ENCODE measurements at regions not wholly inside any gene's neighbourhood (a gene's known extent, or its start where the extent isn't known, plus 50 kb on each side); places are given as distances from the start of the nearest gene placed in this dataset.

DNA sequence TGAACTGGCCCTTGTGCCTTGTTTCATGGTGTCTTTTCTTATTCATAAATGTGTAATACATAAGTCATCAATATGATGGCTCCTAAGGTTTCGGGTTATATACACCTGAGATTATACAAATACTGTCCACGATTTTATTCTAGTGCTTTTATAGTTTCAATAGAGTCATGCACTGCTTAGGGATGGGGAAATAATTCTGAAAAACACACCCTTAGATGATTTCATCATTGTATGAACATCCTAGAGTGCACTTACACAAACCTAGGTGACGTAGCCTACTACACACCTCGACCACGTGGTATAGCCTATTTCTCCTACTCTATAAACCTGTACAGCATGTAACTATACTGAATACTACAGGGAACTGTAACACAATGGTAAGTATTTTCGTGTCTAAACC, 988.8 kb upstream of the NR2F2 start:
- Histone ChIP-seq H3K36me3 (ENCODE audit: control insufficient read depth in 2 of 2, extremely low read depth in 1 of 2, insufficient read depth in 2 of 2, low read length in 2 of 2) (no peaks in the 10 kb centered on the region), H3K4me2 (ENCODE audit: control insufficient read depth, extremely low read depth, insufficient read depth, low read depth, low read length) (no peak overlapping the region), H3K79me2 (ENCODE audit: control insufficient read depth, insufficient read depth, low read length) (no peaks in the 10 kb centered on the region), H3K9me1 (ENCODE audit: control insufficient read depth, extremely low read depth, insufficient read depth, low read length) (no peaks in the 10 kb centered on the region), H2AFZ (ENCODE audit: control insufficient read depth, low read length) (no peak overlapping the region), H3K9ac (ENCODE audit: control insufficient read depth, extremely low read depth, insufficient read depth, low read length) (no peak overlapping the region), H3K4me1 (ENCODE audit: control insufficient read depth, extremely low read depth, insufficient read depth, low read length) (no peaks in the 10 kb centered on the region), H4K20me1 (ENCODE audit: control insufficient read depth, extremely low read depth, insufficient read depth, low read length) (no peaks in the 10 kb centered on the region), H3K27ac (ENCODE audit: control insufficient read depth, insufficient read depth, low read length) (no peak overlapping the region), H3K27me3 (ENCODE audit: control insufficient read depth, extremely low read depth, insufficient read depth, low read length) (no peaks in the 10 kb centered on the region), H3K4me3 (ENCODE audit: control insufficient read depth in 2 of 3, extremely low read depth in 1 of 3, insufficient read depth in 2 of 3, low read depth in 1 of 3, low read length in 3 of 3) (no peak overlapping the region), H3K9me3 (ENCODE audit: control insufficient read depth, low read depth, low read length) (no peaks in the 10 kb centered on the region)
- DNase-seq (ENCODE audit: low read depth, low spot score): no peak
- FAIRE-seq: no peak
- dilution Hi-C loops (cut with MboI; ENCODE audit: extremely low pct_ligation_motif_present, low sequenced_read_pairs): no loop called here
- TF ChIP-seq CTCF (optimal IDR thresholded peaks at IDR 0.05 in 1 of 3, IDR thresholded peaks at IDR 0.05 in 1 of 3, conservative IDR thresholded peaks at IDR 0.05 in 1 of 3; ENCODE audit: extremely low read depth in 1 of 3, insufficient read depth in 2 of 3, low read length in 3 of 3) (no peak), EZH2 (IDR thresholded peaks at IDR 0.05; ENCODE audit: low read length) (no peak)

- H4K20me1 ChIP-seq (ENCODE audit: control insufficient read depth, extremely low read depth, insufficient read depth, low read length): no peaks in the 10 kb centered on the region
- no peak overlapping the region for H3K27ac ChIP-seq (ENCODE audit: control insufficient read depth, insufficient read depth, low read length)
- no peaks in the 10 kb centered on the region for H3K27me3 ChIP-seq (ENCODE audit: control insufficient read depth, extremely low read depth, insufficient read depth, low read length)
- H3K9me1 ChIP-seq (ENCODE audit: control insufficient read depth, extremely low read depth, insufficient read depth, low read length): no peaks in the 10 kb centered on the region
- dilution Hi-C loops (cut with MboI; ENCODE audit: extremely low pct_ligation_motif_present, low sequenced_read_pairs): no loop called here
- no peak overlapping the region for H3K4me3 ChIP-seq (ENCODE audit: control insufficient read depth in 2 of 3, extremely low read depth in 1 of 3, insufficient read depth in 2 of 3, low read depth in 1 of 3, low read length in 3 of 3)
- no peaks in the 10 kb centered on the region for H3K36me3 ChIP-seq (ENCODE audit: control insufficient read depth in 2 of 2, extremely low read depth in 1 of 2, insufficient read depth in 2 of 2, low read length in 2 of 2)
- TF ChIP-seq CTCF (optimal IDR thresholded peaks at IDR 0.05 in 1 of 3, IDR thresholded peaks at IDR 0.05 in 1 of 3, conservative IDR thresholded peaks at IDR 0.05 in 1 of 3; ENCODE audit: extremely low read depth in 1 of 3, insufficient read depth in 2 of 3, low read length in 3 of 3) (no peak), EZH2 (IDR thresholded peaks at IDR 0.05; ENCODE audit: low read length) (no peak)
- no peak overlapping the region for H3K4me2 ChIP-seq (ENCODE audit: control insufficient read depth, extremely low read depth, insufficient read depth, low read depth, low read length)
- H3K9me3 ChIP-seq (ENCODE audit: control insufficient read depth, low read depth, low read length): no peaks in the 10 kb centered on the region
- FAIRE-seq (no peak), DNase-seq (ENCODE audit: low read depth, low spot score) (no peak)
- H3K4me1 ChIP-seq (ENCODE audit: control insufficient read depth, extremely low read depth, insufficient read depth, low read length): no peaks in the 10 kb centered on the region
- H3K79me2 ChIP-seq (ENCODE audit: control insufficient read depth, insufficient read depth, low read length): no peaks in the 10 kb centered on the region
- no peak overlapping the region for H3K9ac ChIP-seq (ENCODE audit: control insufficient read depth, extremely low read depth, insufficient read depth, low read length)
- no peak overlapping the region for H2AFZ ChIP-seq (ENCODE audit: control insufficient read depth, low read length)
Observed at GRCh38 chr15:95345867-95346266, 984.6 kb upstream of the NR2F2 start.

Measured in keratinocyte (primary cell).